Hematopoietic multipotent progenitor cell treated with erythropoietin and hydrocortisone succinate and interleukin-3 and kit ligand, for 17 days (in vitro differentiated cells): ENCODE measurements at regions not wholly inside any gene's neighbourhood (a gene's known extent, or its start where the extent isn't known, plus 50 kb on each side); places are given as distances from the start of the nearest gene placed in this dataset.

Experiments
- DNase-seq: peaks from one replicate; pipeline ENCODE4 v3.0.0-alpha.2; 2015; ENCODE audit warnings: low spot score

- DNase-seq = no peak
These were observed 284.4 kb downstream of the CRPPA start for GRCh38 chr7:16136896-16137295.

- DNase-seq = no peak
These were observed 285.7 kb downstream of the CRPPA start for GRCh38 chr7:16135658-16136057.

GRCh38 chr7:16130111-16131110 lies 290.9 kb downstream of the CRPPA start:
- DNase-seq = no peak

- no peak for DNase-seq
These were observed 291.8 kb downstream of the CRPPA start for GRCh38 chr7:16129431-16130110.

- DNase-seq = no peak
These were observed 298.1 kb downstream of the CRPPA start for GRCh38 chr7:16123117-16123770.

GRCh38 chr7:16121876-16122390 lies 299.4 kb downstream of the CRPPA start:
- DNase-seq = no peak

- DNase-seq = no peak
These were observed 306.0 kb downstream of the CRPPA start for GRCh38 chr7:16115374-16115773.

GRCh38 chr7:16114633-16115032 lies 306.7 kb downstream of the CRPPA start:
- no peak for DNase-seq

GRCh38 chr7:16114071-16114470 lies 307.3 kb downstream of the CRPPA start:
- DNase-seq = no peak

GRCh38 chr7:16113058-16113457 lies 308.3 kb downstream of the CRPPA start:
- DNase-seq = no peak

- no peak for DNase-seq
These were observed 314.5 kb downstream of the CRPPA start for GRCh38 chr7:16106869-16107268.

GRCh38 chr7:16106300-16106699 lies 315.0 kb downstream of the CRPPA start:
- DNase-seq = no peak

- DNase-seq = no peak
These were observed 322.0 kb downstream of the CRPPA start for GRCh38 chr7:16099302-16099849.

- DNase-seq = no peak
These were observed 322.7 kb downstream of the CRPPA start for GRCh38 chr7:16098585-16099179.

- no peak for DNase-seq
These were observed 323.3 kb downstream of the CRPPA start for GRCh38 chr7:16098058-16098457.

- no peak for DNase-seq
These were observed 326.0 kb downstream of the CRPPA start for GRCh38 chr7:16095171-16095950.

- no peak for DNase-seq
These were observed 326.7 kb downstream of the CRPPA start for GRCh38 chr7:16094651-16095050.

- no peak for DNase-seq
These were observed 328.6 kb downstream of the CRPPA start for GRCh38 chr7:16092711-16093110.

- DNase-seq = no peak
These were observed 329.5 kb downstream of the CRPPA start for GRCh38 chr7:16091701-16092310.

- DNase-seq = no peak
These were observed 331.5 kb downstream of the CRPPA start for GRCh38 chr7:16089801-16090200.
